Ectodermal cell (in vitro differentiated cells): ENCODE measurements at regions not wholly inside any gene's neighbourhood (a gene's known extent, or its start where the extent isn't known, plus 50 kb on each side); places are given as distances from the start of the nearest gene placed in this dataset.

Source experiments
- H3K27ac ChIP-seq: 2 replicates; pipeline ENCODE4 v1.7.0; 2013; ENCODE audit warnings: mild to moderate bottlenecking, low read depth, low read length; ENCODE audit not compliant: insufficient read depth, poor library complexity, severe bottlenecking
- H3K27me3 ChIP-seq: 2 replicates; pipeline ENCODE4 v1.7.0; 2013; ENCODE audit warnings: mild to moderate bottlenecking, low read length; ENCODE audit not compliant: insufficient read depth, control insufficient read depth, poor library complexity, severe bottlenecking
- H3K36me3 ChIP-seq: one replicate; pipeline ENCODE4 v1.7.0; 2013; ENCODE audit warnings: low read length; ENCODE audit not compliant: control insufficient read depth, insufficient read depth
- H3K4me1 ChIP-seq: one replicate; pipeline ENCODE4 v1.7.0; 2013; ENCODE audit warnings: low read length; ENCODE audit not compliant: control insufficient read depth, insufficient read depth
- H3K4me3 ChIP-seq: 2 replicates; pipeline ENCODE4 v1.7.0; 2013; ENCODE audit warnings: low read depth, low read length, control low read depth; ENCODE audit not compliant: insufficient read depth
- H3K9me3 ChIP-seq: 2 replicates; pipeline ENCODE4 v1.7.0; 2013; ENCODE audit warnings: mild to moderate bottlenecking, low read length, moderate library complexity; ENCODE audit not compliant: control insufficient read depth
- WGBS, 2 experiments: methylation state at CpG; one replicate each; pipeline ENCODE4 v1.1.7; 2013; ENCODE audit warnings: missing lambda C conversion rate in 2 of 2; 5-methylcytosine and 5-hydroxymethylcytosine counted together

DNA sequence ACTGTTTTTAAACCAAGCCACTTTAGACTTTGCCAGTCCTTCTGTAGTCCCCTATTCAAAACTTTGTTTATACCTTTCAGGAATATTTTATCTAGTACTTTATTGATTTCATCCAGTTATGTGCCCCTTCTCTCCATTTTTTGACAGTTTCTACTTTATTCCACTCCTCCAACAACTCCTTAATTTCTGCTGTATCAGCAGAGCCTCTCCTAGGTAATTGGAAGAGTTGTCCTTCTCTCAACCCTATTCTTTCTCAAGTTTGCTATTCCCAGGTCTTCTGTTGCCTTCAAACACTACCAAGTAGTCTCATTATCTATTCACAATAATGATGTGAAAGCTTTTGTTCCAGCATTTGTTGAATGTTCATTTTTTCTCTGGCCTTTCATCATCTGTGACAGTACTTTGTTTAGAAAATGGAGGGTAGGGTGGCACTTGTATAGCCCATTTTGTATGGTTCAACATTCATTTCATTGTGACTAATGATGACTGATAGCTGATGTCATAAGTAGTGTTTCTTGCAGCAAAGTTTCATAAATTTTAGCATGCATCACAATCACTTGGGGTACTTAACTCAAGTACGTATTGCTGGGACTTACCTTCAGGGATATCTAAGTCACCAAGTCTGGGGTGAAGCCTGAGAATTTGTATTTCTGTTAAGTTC, 204.4 kb upstream of the DMRT1 start:
- WGBS, 2 experiments = 91 to 100% methylated on average over 1 of the region's 1 CpG
- H3K4me1 ChIP-seq = no peaks in the 10 kb centered on the region
- no peaks in the 10 kb centered on the region for H3K9me3 ChIP-seq
- H3K4me3 ChIP-seq = no peak overlapping the region
- no peaks in the 10 kb centered on the region for H3K36me3 ChIP-seq
- H3K27me3 ChIP-seq = no peaks in the 10 kb centered on the region
- H3K27ac ChIP-seq = no peak overlapping the region

DNA sequence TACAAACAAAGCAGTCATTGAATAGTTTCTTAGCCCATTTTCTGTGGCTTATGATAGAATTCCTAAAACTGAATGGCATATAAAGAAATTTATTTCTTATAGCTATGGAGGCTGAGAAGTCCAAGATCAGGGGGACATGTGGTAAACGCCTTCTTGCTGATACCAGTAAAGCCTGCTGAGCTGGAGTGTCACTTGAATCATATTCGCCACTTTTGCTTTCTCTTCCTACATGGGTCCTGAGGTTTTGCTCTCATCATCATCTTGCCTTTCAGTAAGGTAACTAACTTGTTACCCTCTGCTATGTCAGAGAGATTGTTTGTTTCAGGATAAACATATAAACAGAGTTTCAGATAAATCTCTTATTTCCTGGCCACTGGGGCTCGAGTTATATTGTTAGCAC, 203.3 kb upstream of the DMRT1 start:
- no peaks in the 10 kb centered on the region for H3K27me3 ChIP-seq
- WGBS, 2 experiments = 92 to 97% methylated on average over 3 of the region's 3 CpGs

DNA sequence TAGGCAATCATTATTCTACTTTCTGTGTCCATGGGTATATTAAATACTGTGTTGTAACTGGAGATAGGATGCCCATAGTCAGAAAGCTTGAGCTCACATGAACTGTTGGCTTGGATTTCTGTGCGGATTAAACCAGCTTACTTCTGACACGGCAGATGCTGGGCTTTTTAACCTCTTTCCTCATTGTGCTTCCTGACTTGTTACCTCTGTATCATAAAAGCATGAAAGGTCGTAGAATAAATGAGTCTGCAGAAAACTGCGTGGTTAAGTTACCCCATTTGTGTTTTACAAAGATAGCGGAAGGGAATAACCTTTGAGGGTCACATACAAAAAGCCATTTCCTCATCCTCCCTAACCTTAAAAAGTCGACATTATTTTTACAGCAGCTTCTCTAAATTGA, 199.5 kb upstream of the DMRT1 start:
- no peaks in the 10 kb centered on the region for H3K36me3 ChIP-seq
- no peaks in the 10 kb centered on the region for H3K9me3 ChIP-seq
- no peaks in the 10 kb centered on the region for H3K27me3 ChIP-seq
- no peaks in the 10 kb centered on the region for H3K4me1 ChIP-seq
- H3K4me3 ChIP-seq = no peak overlapping the region
- no peak overlapping the region for H3K27ac ChIP-seq
- 92 to 97% methylated on average over 6 of the region's 6 CpGs for WGBS, 2 experiments

More for the DNA sequence above, 203.3 kb upstream of the DMRT1 start:
- Histone ChIP-seq H3K4me1 (no peaks in the 10 kb centered on the region), H3K9me3 (no peaks in the 10 kb centered on the region), H3K27ac (no peak overlapping the region), H3K4me3 (no peak overlapping the region), H3K36me3 (no peaks in the 10 kb centered on the region)

DNA sequence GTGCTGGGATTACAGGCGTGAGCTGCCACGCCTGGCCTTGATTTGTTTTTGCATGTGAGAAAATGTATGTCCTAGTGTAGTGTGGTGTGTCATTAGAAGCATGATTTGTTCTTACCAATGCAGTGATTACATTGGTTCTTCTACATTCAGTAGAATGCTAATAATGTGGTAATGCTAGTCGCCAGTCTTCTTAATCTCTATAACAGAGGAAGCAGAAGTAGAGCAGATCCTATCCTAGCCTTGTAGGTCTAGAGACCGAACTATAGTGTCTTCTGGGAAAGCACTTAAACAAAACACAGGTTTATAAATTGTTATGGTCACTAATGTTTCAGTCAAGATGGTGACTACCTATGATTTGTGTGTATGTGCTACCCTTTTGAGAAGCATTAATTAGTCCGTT, 197.5 kb upstream of the DMRT1 start:
- H3K27ac ChIP-seq = no peak overlapping the region
- 88 to 92% methylated on average over 5 of the region's 5 CpGs for WGBS, 2 experiments
- no peaks in the 10 kb centered on the region for H3K36me3 ChIP-seq

DNA sequence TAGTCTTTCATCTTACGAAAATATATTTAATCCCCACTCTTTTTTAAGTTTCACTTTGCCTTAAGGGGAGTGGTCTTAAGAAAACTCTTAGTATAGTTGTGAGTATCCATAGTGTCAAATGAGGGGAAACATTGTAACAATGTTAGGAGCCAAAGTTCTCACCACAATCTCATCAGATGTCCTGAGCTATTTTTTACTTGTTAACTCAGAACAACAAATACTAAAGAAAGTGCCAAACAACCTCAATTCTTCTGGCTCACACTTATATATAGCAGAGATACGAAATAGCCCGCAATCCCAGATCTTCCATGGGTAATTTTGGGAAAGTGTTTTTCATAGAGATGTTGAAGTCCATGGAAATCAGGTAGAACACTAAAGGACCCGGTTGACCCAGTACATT, 194.0 kb upstream of the DMRT1 start:
- 95 to 100% methylated on average over 3 to 4 of the region's 4 CpGs for WGBS, 2 experiments
- H3K4me3 ChIP-seq = no peak overlapping the region
- H3K27me3 ChIP-seq = no peaks in the 10 kb centered on the region
- no peaks in the 10 kb centered on the region for H3K36me3 ChIP-seq
- peaks cover 17% of the 10 kb centered on the region for H3K4me1 ChIP-seq
- H3K27ac ChIP-seq = no peak overlapping the region
- no peaks in the 10 kb centered on the region for H3K9me3 ChIP-seq

More for the DNA sequence above, 197.5 kb upstream of the DMRT1 start:
- Histone ChIP-seq H3K27me3 (no peaks in the 10 kb centered on the region), H3K9me3 (no peaks in the 10 kb centered on the region), H3K4me3 (no peak overlapping the region), H3K4me1 (no peaks in the 10 kb centered on the region)

DNA sequence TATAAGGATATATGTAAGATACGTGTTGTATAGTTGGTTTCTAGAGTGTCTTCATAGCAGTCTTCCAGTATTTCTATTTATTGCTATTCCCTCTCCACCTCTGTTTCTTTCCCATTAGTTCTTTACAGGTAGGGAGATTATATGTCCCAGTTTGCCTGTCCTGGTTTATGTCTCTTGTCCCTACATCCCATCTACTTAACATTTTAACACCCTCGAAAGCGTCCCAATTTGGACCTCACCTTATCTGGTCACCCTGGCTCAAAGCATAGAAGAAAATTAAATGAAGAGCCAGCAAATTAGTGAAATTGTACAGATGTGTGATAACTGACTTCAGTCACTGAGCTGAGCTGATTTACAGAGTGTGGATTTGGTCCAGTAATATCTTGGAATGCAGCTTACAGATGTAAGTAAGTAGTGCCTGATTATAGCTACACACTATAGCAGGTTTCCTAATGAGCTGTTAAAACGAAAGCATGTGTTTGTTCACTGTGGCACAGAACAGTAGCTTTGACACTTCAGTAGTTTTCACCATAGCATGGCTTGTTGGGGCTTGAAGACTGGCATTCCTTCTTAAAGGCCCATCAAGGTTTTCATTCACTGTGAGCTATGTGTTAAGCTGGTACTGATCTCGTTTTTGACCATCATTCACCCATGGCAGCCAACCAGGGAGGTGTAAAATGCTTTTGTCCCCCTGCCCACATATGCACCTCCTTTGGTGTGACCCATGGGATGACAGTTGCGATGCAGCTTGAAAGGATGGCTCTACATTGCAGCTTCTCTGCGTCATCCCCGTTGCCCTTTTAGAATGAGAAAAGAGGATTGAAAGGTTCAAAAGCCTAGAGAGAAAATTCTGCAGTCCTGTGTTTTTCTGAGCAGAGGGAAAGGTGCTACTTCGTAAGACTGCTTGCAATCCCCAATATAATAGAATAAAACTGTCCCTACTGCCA, 192.1 kb upstream of the DMRT1 start:
- peaks cover 17% of the 10 kb centered on the region for H3K4me1 ChIP-seq
- no peak overlapping the region for H3K4me3 ChIP-seq
- H3K27ac ChIP-seq = no peak overlapping the region
- H3K9me3 ChIP-seq = no peaks in the 10 kb centered on the region
- H3K36me3 ChIP-seq = no peaks in the 10 kb centered on the region
- H3K27me3 ChIP-seq = no peaks in the 10 kb centered on the region
- 41 to 45% methylated on average over 7 to 8 of the region's 9 CpGs for WGBS, 2 experiments

DNA sequence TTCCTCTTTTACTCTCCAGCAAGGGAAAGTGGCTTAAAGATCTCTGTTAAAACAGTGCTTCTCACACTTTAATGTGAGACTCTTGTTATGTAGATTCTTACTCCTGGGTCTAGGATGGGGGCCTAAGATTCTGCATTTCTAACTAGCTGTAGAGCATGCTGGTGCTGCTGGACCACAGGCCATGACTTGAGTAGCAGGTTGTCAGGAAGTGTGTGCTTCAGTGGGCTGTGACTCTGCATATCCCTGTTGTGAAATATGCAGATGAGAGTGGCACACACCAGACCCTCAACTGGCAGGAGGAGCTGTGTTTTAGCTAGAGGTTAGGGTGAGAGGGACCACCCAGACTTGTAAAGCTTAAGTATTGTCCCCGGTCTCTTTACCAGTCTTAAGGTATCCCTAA, 191.1 kb upstream of the DMRT1 start:
- H3K27ac ChIP-seq = no peak overlapping the region
- H3K27me3 ChIP-seq = no peaks in the 10 kb centered on the region
- WGBS, 2 experiments = 50 to 55% methylated on average over 1 of the region's 1 CpG
- no peak overlapping the region for H3K4me3 ChIP-seq
- H3K36me3 ChIP-seq = no peaks in the 10 kb centered on the region
- H3K4me1 ChIP-seq = peaks cover 17% of the 10 kb centered on the region
- no peaks in the 10 kb centered on the region for H3K9me3 ChIP-seq

DNA sequence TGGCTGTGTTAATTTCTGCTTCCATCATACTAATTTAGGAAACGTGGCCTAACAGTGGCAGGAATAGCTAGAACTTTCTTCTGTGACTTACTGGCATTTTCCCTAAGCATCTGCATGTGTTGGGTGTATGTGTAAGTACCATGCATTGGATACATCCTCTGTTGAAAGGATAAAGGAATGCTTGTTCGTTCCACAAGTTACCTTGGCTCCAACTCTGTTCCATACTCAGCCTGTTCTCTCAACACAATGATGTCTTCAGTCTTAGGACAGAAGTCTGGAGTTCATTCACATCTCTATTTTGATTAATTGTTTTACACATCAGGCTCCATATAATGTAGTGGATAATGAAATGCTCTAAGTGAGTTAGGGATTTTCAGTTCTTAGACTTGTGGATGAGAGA, 190.1 kb upstream of the DMRT1 start:
- Histone ChIP-seq H3K27ac (no peak overlapping the region), H3K36me3 (no peaks in the 10 kb centered on the region), H3K4me3 (no peak overlapping the region), H3K27me3 (no peaks in the 10 kb centered on the region), H3K4me1 (peaks cover 17% of the 10 kb centered on the region), H3K9me3 (no peaks in the 10 kb centered on the region)
- WGBS, 2 experiments = 76 to 85% methylated on average over 2 of the region's 2 CpGs

DNA sequence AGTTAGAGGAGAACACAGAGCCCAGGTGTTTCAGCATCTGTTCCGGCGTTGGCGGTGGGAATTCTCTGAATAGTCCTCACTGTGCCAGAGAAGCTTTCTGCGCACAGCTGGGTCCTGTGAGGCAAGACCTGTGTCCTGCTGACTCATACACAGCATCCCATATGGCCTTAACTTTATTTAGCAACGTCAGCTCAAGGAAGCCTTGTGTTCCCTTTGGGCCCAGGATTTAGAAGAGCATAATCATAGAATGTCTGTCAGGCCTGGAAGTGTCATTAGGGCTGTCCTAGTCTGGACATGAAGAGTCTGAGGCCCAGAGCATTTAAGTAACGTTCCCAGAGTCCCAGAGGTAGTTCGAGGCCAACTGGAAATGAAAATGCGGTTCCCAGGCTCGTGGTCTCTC, 188.6 kb upstream of the DMRT1 start:
- Histone ChIP-seq H3K27ac (no peak overlapping the region), H3K27me3 (no peaks in the 10 kb centered on the region), H3K36me3 (no peaks in the 10 kb centered on the region), H3K9me3 (no peaks in the 10 kb centered on the region), H3K4me1 (peaks cover 17% of the 10 kb centered on the region), H3K4me3 (no peak overlapping the region)
- WGBS, 2 experiments = 83 to 84% methylated on average over 9 of the region's 9 CpGs

DNA sequence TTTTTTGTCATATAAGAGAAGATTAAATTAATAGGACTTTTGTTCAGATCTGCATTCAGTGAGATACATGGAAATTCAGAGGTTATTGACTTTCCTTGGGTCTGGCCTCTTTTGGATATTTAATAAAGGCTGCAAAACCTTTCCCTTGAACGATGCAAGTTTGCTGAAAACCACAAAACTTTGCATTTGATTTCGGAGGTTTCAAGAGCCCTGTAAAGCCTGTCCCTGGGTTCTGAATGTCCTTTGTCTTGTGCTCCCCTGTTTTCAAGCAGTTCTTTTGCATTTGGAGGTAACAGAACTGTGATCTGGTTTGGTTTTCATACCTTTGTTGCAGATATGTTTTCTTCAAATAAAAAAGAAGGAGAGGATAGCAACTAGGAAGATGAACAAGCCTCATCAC, 188.1 kb upstream of the DMRT1 start:
- no peaks in the 10 kb centered on the region for H3K27me3 ChIP-seq
- 81 to 84% methylated on average over 2 of the region's 2 CpGs for WGBS, 2 experiments
- no peaks in the 10 kb centered on the region for H3K9me3 ChIP-seq
- no peak overlapping the region for H3K4me3 ChIP-seq
- H3K27ac ChIP-seq = no peak overlapping the region
- no peaks in the 10 kb centered on the region for H3K36me3 ChIP-seq
- H3K4me1 ChIP-seq = peaks cover 17% of the 10 kb centered on the region
